ENCODE measurements at regions not wholly inside any gene's neighbourhood (a gene's known extent, or its start where the extent isn't known, plus 50 kb on each side); places are given as distances from the start of the nearest gene placed in this dataset.

- TF ChIP-seq CTCF (IDR thresholded peaks at IDR 0.05; ENCODE audit: unreplicated experiment), result no peak
- DNase-seq (ENCODE audit: low spot score in 2 of 2, unreplicated experiment in 2 of 2), result no peak
- Mint-ChIP-seq H3K27me3 (ENCODE audit: low read depth) (no peaks in the 10 kb centered on the region), H3K9me3 (peaks cover 11% of the 10 kb centered on the region), H3K36me3 (peaks cover 1% of the 10 kb centered on the region), H3K4me3 (no peak overlapping the region), H3K27ac (no peak overlapping the region), H3K4me1 (peaks cover 24% of the 10 kb centered on the region)
These were observed 153.5 kb upstream of the FUT8 start for GRCh38 chr14:65259000-65259399.

GRCh38 chr14:65260786-65261185 is 151.7 kb upstream of the FUT8 start:
- TF ChIP-seq CTCF (IDR thresholded peaks at IDR 0.05; ENCODE audit: unreplicated experiment), result no peak
- H3K27me3 Mint-ChIP-seq (ENCODE audit: low read depth), result no peaks in the 10 kb centered on the region
- H3K9me3 Mint-ChIP-seq, result peaks cover 11% of the 10 kb centered on the region
- no peak for DNase-seq (ENCODE audit: low spot score in 2 of 2, unreplicated experiment in 2 of 2)
- no peak overlapping the region for H3K4me3 Mint-ChIP-seq
- peaks cover 1% of the 10 kb centered on the region for H3K36me3 Mint-ChIP-seq
- H3K27ac Mint-ChIP-seq, result no peak overlapping the region
- peaks cover 11% of the 10 kb centered on the region for H3K4me1 Mint-ChIP-seq

- Mint-ChIP-seq H3K9me3 (peaks cover 11% of the 10 kb centered on the region), H3K4me1 (peaks cover 5% of the 10 kb centered on the region), H3K27ac (no peak overlapping the region), H3K36me3 (peaks cover 1% of the 10 kb centered on the region), H3K4me3 (no peak overlapping the region), H3K27me3 (ENCODE audit: low read depth) (no peaks in the 10 kb centered on the region)
- no peak for TF ChIP-seq CTCF (IDR thresholded peaks at IDR 0.05; ENCODE audit: unreplicated experiment)
- DNase-seq (ENCODE audit: low spot score in 2 of 2, unreplicated experiment in 2 of 2), result no peak
These were observed 151.1 kb upstream of the FUT8 start for GRCh38 chr14:65261425-65261920.

GRCh38 chr14:65261946-65262345 is 150.6 kb upstream of the FUT8 start:
- Mint-ChIP-seq H3K4me3 (no peak overlapping the region), H3K4me1 (peaks cover 3% of the 10 kb centered on the region), H3K27ac (no peak overlapping the region), H3K27me3 (ENCODE audit: low read depth) (no peaks in the 10 kb centered on the region), H3K9me3 (peaks cover 11% of the 10 kb centered on the region), H3K36me3 (peaks cover 1% of the 10 kb centered on the region)
- TF ChIP-seq CTCF (IDR thresholded peaks at IDR 0.05; ENCODE audit: unreplicated experiment), result no peak
- no peak for DNase-seq (ENCODE audit: low spot score in 2 of 2, unreplicated experiment in 2 of 2)

DNA sequence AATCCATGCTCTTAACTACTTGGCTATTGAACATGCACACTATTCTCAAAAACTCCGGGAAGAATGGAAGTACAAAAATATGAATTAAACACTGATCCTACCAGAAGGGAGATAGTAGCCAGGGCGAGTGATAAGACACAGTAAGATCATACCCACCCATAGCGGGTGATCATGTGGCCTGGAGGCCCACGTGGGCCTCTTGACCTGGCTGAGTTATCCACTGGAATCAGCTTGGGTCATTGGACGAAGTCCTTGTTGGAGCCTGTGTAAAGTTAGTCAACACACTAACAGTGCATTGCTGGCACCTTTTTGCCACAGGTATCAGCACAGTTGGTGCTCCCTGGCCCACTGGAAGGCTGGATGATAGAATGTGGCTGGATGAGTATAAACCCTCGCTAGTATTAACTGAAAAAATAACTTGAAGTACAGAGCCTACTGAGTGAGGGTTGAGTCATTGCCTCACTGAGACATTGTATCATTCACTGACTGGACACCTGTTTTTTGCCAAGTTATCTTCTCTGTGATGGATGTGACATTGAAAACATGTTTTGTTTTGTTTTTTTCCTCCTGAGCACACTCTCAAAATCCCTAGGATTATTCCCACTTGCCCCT is 149.2 kb upstream of the FUT8 start:
- Mint-ChIP-seq H3K4me3 (no peak overlapping the region), H3K27ac (no peak overlapping the region), H3K4me1 (no peaks in the 10 kb centered on the region), H3K9me3 (peaks cover 11% of the 10 kb centered on the region), H3K27me3 (ENCODE audit: low read depth) (no peaks in the 10 kb centered on the region), H3K36me3 (peaks cover 1% of the 10 kb centered on the region)
- TF ChIP-seq CTCF (IDR thresholded peaks at IDR 0.05; ENCODE audit: unreplicated experiment), result no peak
- no peak for DNase-seq (ENCODE audit: low spot score in 2 of 2, unreplicated experiment in 2 of 2)

Data from mesothelial cell of epicardium (in vitro differentiated cells).